Osteoblast (primary cell): ENCODE measurements at regions not wholly inside any gene's neighbourhood (a gene's known extent, or its start where the extent isn't known, plus 50 kb on each side); places are given as distances from the start of the nearest gene placed in this dataset.

Experiments
- DNase-seq: peaks from one replicate; pipeline ENCODE4 v3.0.0; 2011; ENCODE audit warnings: low spot score, mixed read lengths; ENCODE audit not compliant: insufficient read length; ENCODE audit errors: missing footprints
- H2AFZ ChIP-seq: 2 replicates; pipeline ENCODE4 v1.6.0; 2011; ENCODE audit warnings: mild to moderate bottlenecking, low read length
- H3K27ac ChIP-seq: 2 replicates; pipeline ENCODE4 v1.5.1; 2011; ENCODE audit warnings: mild to moderate bottlenecking, low read depth, low read length, moderate library complexity
- H3K27me3 ChIP-seq: 2 replicates; pipeline ENCODE4 v1.6.0; 2012; ENCODE audit warnings: mild to moderate bottlenecking, control low read depth, inconsistent platforms, low read length, moderate library complexity; ENCODE audit not compliant: insufficient read depth
- H3K36me3 ChIP-seq: 2 replicates; pipeline ENCODE4 v1.5.1; 2011; ENCODE audit warnings: mild to moderate bottlenecking, low read length, control low read depth, moderate library complexity; ENCODE audit not compliant: insufficient read depth
- H3K4me1 ChIP-seq: 2 replicates; pipeline ENCODE4 v1.5.1; 2011; ENCODE audit warnings: mild to moderate bottlenecking, low read length, control low read depth, moderate library complexity; ENCODE audit not compliant: insufficient read depth
- H3K4me2 ChIP-seq: 2 replicates; pipeline ENCODE4 v1.6.0; 2011; ENCODE audit warnings: mild to moderate bottlenecking, low read length; ENCODE audit not compliant: insufficient read depth
- H3K4me3 ChIP-seq: fragments of 200-600 bp; sonication (generic); 3 replicates; pipeline ENCODE4 v1.5.1; 2012; ENCODE audit warnings: mild to moderate bottlenecking, low read length, inconsistent platforms; ENCODE audit not compliant: insufficient read depth
- H3K79me2 ChIP-seq: 2 replicates; pipeline ENCODE4 v1.6.0; 2012; ENCODE audit warnings: mild to moderate bottlenecking, low read length, control low read depth, inconsistent platforms; ENCODE audit not compliant: insufficient read depth
- H3K9me3 ChIP-seq: 2 replicates; pipeline ENCODE4 v1.5.1; 2011; ENCODE audit warnings: low read depth, low read length, control low read depth
- H4K20me1 ChIP-seq: 2 replicates; pipeline ENCODE4 v1.6.0; 2012; ENCODE audit warnings: mild to moderate bottlenecking, low read length, control low read depth; ENCODE audit not compliant: insufficient read depth
- TF ChIP-seq, protein P1 (sequence below): IDR thresholded peaks from 2 replicates; pipeline ENCODE4 v1.5.1; 2011; ENCODE audit warnings: mild to moderate bottlenecking, low read depth, low read length, moderate library complexity; ENCODE audit errors: extremely low read depth

DNA sequence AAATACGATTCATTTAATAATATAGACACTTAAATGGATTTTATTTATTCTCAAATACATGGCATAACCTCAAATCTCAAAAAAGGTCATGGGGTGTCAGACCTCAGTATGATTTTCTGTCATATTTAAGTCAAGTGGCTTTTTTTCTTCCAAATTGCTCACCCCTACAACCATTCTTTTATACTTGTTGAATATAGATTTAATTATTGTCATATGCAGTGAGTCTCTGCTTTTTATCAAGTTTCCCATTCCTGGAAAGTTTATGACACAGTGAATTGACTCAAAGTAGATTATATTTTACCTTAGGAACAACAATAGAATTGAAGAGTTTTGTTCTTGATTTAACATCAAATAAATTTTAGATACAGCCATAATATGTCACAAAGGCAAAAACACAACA is 59.5 kb upstream of the IRF2BP2 start:
- H3K4me3 ChIP-seq, result no peak overlapping the region
- H3K4me2 ChIP-seq, result no peak overlapping the region
- no peaks in the 10 kb centered on the region for H4K20me1 ChIP-seq
- no peak for DNase-seq
- no peaks in the 10 kb centered on the region for H3K36me3 ChIP-seq
- TF ChIP-seq, protein P1, sequence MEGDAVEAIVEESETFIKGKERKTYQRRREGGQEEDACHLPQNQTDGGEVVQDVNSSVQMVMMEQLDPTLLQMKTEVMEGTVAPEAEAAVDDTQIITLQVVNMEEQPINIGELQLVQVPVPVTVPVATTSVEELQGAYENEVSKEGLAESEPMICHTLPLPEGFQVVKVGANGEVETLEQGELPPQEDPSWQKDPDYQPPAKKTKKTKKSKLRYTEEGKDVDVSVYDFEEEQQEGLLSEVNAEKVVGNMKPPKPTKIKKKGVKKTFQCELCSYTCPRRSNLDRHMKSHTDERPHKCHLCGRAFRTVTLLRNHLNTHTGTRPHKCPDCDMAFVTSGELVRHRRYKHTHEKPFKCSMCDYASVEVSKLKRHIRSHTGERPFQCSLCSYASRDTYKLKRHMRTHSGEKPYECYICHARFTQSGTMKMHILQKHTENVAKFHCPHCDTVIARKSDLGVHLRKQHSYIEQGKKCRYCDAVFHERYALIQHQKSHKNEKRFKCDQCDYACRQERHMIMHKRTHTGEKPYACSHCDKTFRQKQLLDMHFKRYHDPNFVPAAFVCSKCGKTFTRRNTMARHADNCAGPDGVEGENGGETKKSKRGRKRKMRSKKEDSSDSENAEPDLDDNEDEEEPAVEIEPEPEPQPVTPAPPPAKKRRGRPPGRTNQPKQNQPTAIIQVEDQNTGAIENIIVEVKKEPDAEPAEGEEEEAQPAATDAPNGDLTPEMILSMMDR, result no peak
- no peaks in the 10 kb centered on the region for H3K9me3 ChIP-seq
- H3K79me2 ChIP-seq, result no peaks in the 10 kb centered on the region
- no peak overlapping the region for H2AFZ ChIP-seq
- no peak overlapping the region for H3K27ac ChIP-seq
- H3K27me3 ChIP-seq, result no peaks in the 10 kb centered on the region
- H3K4me1 ChIP-seq, result no peaks in the 10 kb centered on the region

DNA sequence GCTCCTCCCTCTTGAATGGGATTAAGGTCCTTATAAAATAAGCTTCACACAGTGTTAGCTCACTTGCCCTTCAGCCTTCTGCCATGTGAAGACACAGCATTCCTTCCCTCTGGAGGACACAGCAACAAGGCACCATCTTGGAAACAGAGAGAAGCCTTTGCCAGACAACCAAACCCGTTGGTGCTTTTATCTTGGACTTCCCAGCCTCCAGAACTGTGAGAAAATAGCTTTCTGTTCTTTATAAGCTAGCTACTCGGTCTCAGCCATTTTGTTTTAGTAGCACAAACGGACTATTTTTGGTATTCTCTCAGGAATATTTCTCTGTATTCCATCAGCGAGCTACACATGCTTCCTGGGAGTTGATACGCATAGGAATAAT is 58.6 kb upstream of the IRF2BP2 start:
- Histone ChIP-seq H3K27me3 (no peaks in the 10 kb centered on the region), H3K36me3 (no peaks in the 10 kb centered on the region), H2AFZ (no peak overlapping the region), H4K20me1 (no peaks in the 10 kb centered on the region), H3K4me3 (no peak overlapping the region), H3K79me2 (no peaks in the 10 kb centered on the region), H3K9me3 (no peaks in the 10 kb centered on the region), H3K27ac (no peak overlapping the region), H3K4me2 (no peak overlapping the region), H3K4me1 (no peaks in the 10 kb centered on the region)
- TF ChIP-seq, protein P1, result no peak
- no peak for DNase-seq

DNA sequence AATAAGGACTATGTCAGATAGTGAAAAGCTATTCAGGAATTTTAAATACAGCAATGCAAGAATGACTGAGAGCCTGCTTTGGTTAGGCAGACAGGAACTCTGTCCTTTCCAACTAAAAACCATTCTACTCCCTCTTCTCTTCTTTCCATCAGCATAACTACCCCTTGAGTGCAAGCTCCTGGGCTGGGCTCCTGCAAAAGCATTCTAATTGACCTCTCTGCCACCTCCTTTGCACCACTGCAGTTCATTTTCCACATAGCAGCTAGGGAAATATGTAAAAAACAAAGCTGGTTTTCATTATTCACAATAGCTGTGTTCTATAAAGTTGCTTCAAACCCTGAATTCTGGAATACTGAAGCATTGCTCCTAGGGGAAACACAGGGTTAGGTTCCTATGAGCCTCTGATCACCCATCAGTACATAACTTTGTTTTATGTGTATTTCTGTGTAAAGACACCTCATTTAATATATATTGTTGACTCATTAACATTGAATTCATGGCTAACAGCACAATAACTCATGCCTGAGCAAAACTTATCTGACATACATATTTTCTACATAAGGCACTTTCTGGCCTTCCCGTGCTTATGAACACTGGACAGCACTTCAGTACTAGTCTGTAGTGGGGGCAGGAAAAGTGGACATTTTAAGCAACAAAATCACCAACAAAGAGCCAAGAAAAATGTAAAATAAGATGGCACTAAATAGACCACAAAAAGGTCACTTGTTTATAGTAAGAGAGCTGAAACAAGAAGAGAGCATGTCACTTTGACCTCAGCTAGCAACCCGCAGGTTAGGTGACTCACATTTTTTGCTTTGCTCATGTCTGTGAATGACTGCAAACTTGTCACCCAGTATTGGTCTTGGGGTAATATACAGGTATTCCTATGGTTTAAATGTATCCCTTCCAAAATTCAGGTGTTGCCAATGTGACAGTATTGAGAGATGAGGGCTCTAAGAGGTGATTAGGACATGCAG is 57.9 kb upstream of the IRF2BP2 start:
- H3K4me2 ChIP-seq, result no peak overlapping the region
- no peak overlapping the region for H3K27ac ChIP-seq
- no peaks in the 10 kb centered on the region for H3K4me1 ChIP-seq
- no peak overlapping the region for H2AFZ ChIP-seq
- no peaks in the 10 kb centered on the region for H4K20me1 ChIP-seq
- TF ChIP-seq, protein P1, result no peak
- H3K27me3 ChIP-seq, result no peaks in the 10 kb centered on the region
- H3K4me3 ChIP-seq, result no peak overlapping the region
- DNase-seq, result no peak
- H3K79me2 ChIP-seq, result no peaks in the 10 kb centered on the region
- H3K9me3 ChIP-seq, result no peaks in the 10 kb centered on the region
- H3K36me3 ChIP-seq, result no peaks in the 10 kb centered on the region

DNA sequence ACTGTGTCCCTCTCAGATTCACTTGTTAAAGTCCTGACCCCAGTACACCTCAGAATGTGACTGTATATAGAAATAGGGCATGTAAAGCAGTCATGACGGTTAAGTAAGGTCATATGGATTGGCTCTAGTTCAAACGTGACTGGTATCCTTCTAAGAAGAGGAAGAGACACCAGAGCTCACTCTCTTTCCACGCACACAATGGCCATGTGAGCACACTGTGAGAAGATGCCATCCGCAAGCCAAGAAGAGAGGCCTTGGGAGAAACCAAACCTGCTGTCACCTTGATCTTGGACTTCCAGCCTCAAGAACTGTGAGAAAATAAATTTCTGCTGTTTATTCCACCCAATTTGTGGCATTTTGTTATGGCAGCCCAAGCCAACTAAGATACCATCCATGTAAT is 56.8 kb upstream of the IRF2BP2 start:
- H3K4me2 ChIP-seq, result no peak overlapping the region
- H3K4me1 ChIP-seq, result no peaks in the 10 kb centered on the region
- H3K9me3 ChIP-seq, result no peaks in the 10 kb centered on the region
- H3K27ac ChIP-seq, result no peak overlapping the region
- H3K4me3 ChIP-seq, result no peak overlapping the region
- H2AFZ ChIP-seq, result no peak overlapping the region
- H4K20me1 ChIP-seq, result no peaks in the 10 kb centered on the region
- H3K79me2 ChIP-seq, result no peaks in the 10 kb centered on the region
- TF ChIP-seq, protein P1, result no peak
- H3K36me3 ChIP-seq, result no peaks in the 10 kb centered on the region
- no peak for DNase-seq
- H3K27me3 ChIP-seq, result no peaks in the 10 kb centered on the region
